Neutrophil (primary cell): ENCODE measurements at regions not wholly inside any gene's neighbourhood (a gene's known extent, or its start where the extent isn't known, plus 50 kb on each side); places are given as distances from the start of the nearest gene placed in this dataset.

Experiments
- H3K27ac ChIP-seq: fragments of 200-600 bp; sonication (generic); 2 replicates; pipeline ENCODE4 v1.5.1; 2016; ENCODE audit warnings: mild to moderate bottlenecking, moderate library complexity
- H3K27me3 ChIP-seq: fragments of 200-600 bp; sonication (generic); 2 replicates; pipeline ENCODE4 v1.6.0; 2016; ENCODE audit warnings: mild to moderate bottlenecking
- H3K36me3 ChIP-seq: fragments of 200-600 bp; sonication (generic); 2 replicates; pipeline ENCODE4 v1.5.1; 2017
- H3K4me1 ChIP-seq, 2 experiments: fragments of 200-600 bp in 1 of 2; sonication (generic) in 1 of 2; 1 replicate in 1 of 2; 2 replicates in 1 of 2; pipeline versions ENCODE4 v1.5.1 to v1.6.1; 2013 to 2016; ENCODE audit warnings: low read depth in 1 of 2, low read length in 1 of 2, mild to moderate bottlenecking in 1 of 2, moderate library complexity in 1 of 2; ENCODE audit not compliant: control insufficient read depth in 1 of 2, insufficient read depth in 1 of 2
- H3K4me3 ChIP-seq, 2 experiments: fragments of 200-600 bp in 1 of 2; sonication (generic) in 1 of 2; 1 replicate in 1 of 2; 2 replicates in 1 of 2; pipeline ENCODE4 v1.5.1; 2013 to 2016; ENCODE audit warnings: low read depth in 1 of 2, low read length in 1 of 2, mild to moderate bottlenecking in 1 of 2, moderate library complexity in 1 of 2
- H3K9me3 ChIP-seq: fragments of 200-600 bp; sonication (generic); 2 replicates; pipeline ENCODE4 v1.5.1; 2016
- TF ChIP-seq, protein P1 (sequence below): fragments of 200-600 bp; sonication (generic); IDR thresholded peaks from 2 replicates; pipeline ENCODE4 v1.5.1; 2016; ENCODE audit warnings: antibody characterized with exemption

DNA sequence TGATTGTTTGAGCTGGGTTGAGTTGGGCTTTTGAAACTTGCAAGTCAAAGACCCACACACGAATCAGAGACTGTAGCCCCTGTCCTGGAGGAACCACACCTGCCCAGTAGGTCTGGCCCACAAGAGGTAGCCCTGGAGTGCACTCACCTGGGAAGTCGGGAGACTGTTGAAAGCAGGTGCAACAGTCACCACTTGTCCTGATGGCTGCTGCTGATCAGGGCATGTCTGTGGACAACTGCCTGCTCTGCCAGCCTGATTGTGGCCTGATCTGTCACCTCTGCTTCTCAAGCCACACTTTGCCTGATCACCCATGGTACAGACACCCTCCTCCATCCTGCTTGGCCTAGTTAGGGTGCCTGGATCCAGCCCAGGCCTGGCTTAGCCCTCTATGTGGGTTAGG is 105.0 kb upstream of the HAAO start:
- no peaks in the 10 kb centered on the region for H3K27me3 ChIP-seq
- no peaks in the 10 kb centered on the region for H3K36me3 ChIP-seq
- no peaks in the 10 kb centered on the region for H3K9me3 ChIP-seq
- no peaks in the 10 kb centered on the region for H3K4me1 ChIP-seq
- TF ChIP-seq, protein P1, sequence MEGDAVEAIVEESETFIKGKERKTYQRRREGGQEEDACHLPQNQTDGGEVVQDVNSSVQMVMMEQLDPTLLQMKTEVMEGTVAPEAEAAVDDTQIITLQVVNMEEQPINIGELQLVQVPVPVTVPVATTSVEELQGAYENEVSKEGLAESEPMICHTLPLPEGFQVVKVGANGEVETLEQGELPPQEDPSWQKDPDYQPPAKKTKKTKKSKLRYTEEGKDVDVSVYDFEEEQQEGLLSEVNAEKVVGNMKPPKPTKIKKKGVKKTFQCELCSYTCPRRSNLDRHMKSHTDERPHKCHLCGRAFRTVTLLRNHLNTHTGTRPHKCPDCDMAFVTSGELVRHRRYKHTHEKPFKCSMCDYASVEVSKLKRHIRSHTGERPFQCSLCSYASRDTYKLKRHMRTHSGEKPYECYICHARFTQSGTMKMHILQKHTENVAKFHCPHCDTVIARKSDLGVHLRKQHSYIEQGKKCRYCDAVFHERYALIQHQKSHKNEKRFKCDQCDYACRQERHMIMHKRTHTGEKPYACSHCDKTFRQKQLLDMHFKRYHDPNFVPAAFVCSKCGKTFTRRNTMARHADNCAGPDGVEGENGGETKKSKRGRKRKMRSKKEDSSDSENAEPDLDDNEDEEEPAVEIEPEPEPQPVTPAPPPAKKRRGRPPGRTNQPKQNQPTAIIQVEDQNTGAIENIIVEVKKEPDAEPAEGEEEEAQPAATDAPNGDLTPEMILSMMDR, result no peak
- no peak overlapping the region for H3K4me3 ChIP-seq
- no peak overlapping the region for H3K27ac ChIP-seq

DNA sequence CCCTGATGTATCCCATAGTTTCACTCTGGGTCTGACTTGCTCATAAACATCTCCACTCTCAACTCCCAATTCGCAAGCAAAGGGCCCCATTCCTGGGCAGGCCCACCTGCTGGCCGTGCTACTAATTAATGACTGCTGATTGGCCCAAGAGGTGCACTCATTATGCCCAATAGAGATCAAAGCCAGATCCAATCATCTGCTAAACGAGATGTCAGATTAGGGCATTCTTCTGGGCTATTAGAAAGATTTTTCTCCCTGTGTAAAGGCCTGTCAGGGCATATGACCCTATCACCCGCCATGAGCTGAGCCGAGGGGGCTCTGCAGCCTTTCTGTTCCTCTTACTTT is 103.4 kb upstream of the HAAO start:
- Histone ChIP-seq H3K4me3 (no peak overlapping the region), H3K27ac (no peak overlapping the region), H3K9me3 (no peaks in the 10 kb centered on the region), H3K36me3 (no peaks in the 10 kb centered on the region), H3K4me1 (no peaks in the 10 kb centered on the region), H3K27me3 (no peaks in the 10 kb centered on the region)
- TF ChIP-seq, protein P1, result no peak

DNA sequence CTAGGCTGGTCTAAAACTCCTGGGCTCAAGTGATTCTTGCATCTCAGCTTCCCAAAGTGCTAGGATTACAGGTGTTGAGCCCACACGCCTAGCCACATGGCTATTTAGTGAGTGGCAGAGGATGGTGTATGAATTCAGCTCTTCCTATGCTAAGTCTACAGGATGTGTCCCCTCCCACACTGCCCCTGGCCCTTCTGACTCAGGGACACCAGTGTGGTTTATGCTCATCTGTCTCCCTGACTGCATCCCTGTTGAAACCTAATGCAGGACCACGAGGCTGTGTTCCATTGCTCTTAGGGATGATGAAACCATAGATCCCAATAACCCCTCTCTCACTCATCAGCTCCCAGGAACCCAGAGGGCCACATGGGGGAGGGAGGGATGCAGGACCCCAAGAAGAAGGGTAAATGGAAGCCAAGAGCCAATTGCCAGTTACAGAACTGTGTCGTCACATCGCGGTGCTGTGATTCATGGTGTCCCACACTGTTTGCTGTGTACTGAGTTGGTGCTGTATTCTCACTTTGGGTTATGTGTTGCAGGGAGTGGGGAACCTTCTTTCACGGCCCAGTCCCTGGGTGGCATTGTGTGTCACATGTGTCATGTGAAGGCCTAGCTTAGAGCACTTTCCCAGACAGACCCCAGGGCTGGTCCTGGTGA is 102.9 kb upstream of the HAAO start:
- no peak overlapping the region for H3K4me3 ChIP-seq
- no peaks in the 10 kb centered on the region for H3K27me3 ChIP-seq
- H3K27ac ChIP-seq, result no peak overlapping the region
- TF ChIP-seq, protein P1, result no peak
- H3K9me3 ChIP-seq, result no peaks in the 10 kb centered on the region
- H3K36me3 ChIP-seq, result no peaks in the 10 kb centered on the region
- no peaks in the 10 kb centered on the region for H3K4me1 ChIP-seq

DNA sequence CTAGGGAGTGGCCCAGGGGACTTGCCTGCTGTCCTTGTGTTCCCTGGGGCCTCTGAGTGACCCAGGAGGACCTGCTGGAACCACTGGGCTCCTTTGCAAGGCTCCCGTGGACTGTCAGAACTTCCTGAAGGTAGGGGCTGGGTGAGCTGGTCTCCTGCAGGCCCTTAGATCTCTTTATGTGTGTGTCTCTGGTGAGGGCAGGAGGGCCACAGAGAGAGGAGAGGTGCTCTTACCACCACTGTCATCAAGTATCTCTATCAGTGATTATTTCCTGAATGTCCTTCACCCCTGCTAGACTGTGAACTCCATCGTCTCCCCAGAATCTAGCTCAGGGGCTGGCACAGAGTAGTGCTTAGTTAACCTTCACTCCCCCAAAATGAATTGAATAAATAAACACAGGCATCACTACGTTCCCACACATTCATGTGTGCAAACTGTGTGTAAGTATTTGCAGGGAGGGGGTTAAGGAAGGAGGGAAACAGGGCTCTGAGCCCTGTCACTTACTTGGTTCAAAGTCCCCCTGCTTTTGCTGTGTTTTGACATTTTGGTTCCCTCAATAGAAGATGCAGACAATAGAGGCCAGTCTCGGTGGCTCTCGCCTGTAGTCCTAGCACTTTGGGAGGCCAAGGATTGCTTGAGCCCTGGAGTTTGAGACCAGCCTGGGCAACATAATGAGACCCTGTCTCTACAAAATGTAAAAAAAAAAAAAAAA is 100.8 kb upstream of the HAAO start:
- TF ChIP-seq, protein P1, result no peak
- H3K9me3 ChIP-seq, result no peaks in the 10 kb centered on the region
- H3K4me3 ChIP-seq, result no peak overlapping the region
- H3K27me3 ChIP-seq, result no peaks in the 10 kb centered on the region
- no peak overlapping the region for H3K27ac ChIP-seq
- H3K36me3 ChIP-seq, result no peaks in the 10 kb centered on the region
- H3K4me1 ChIP-seq, result no peaks in the 10 kb centered on the region

DNA sequence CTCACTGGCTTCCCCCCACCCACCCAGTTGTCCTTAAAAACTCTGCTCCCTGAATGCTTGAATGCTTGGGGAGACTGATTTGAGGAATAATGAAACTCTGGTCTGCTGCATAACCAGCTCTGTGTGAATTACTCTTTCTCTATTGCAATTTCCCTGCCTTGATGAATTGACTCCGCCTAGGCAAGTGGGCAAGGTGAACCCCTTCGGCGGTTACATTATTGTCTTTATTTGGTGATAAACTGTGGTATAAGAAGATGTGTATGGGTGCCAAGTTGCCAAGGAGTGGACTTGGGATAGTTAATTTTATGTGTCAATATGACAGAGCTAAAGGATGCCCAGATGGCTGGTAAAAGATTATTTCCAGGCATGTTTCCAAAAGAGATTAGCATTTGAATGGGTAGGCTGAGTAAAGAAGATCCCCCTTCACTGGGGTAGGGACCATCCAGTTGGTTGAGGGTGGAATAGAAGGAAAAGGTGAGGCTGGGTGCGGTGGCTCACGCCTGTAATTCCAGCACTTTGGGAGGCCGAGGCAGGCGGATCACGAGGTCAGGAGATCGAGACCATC is 98.5 kb upstream of the HAAO start:
- H3K27me3 ChIP-seq, result no peaks in the 10 kb centered on the region
- H3K27ac ChIP-seq, result no peak overlapping the region
- H3K9me3 ChIP-seq, result no peaks in the 10 kb centered on the region
- H3K4me3 ChIP-seq, result no peak overlapping the region
- TF ChIP-seq, protein P1, result no peak
- H3K4me1 ChIP-seq, result no peaks in the 10 kb centered on the region
- H3K36me3 ChIP-seq, result no peaks in the 10 kb centered on the region
